Esophagus muscularis mucosa (tissue), 4 donors: ENCODE measurements at regions not wholly inside any gene's neighbourhood (a gene's known extent, or its start where the extent isn't known, plus 50 kb on each side); places are given as distances from the start of the nearest gene placed in this dataset.

ENCODE experiments used
- DNase-seq: peaks from one replicate; pipeline ENCODE4 v3.0.0-alpha.2; 2017; ENCODE audit errors: extremely low spot score
- H3K27ac ChIP-seq, 4 donors: fragments of 200-600 bp; sonication (generic); replicated peaks in 1 of 4; 1 replicate in 3 of 4; 2 replicates in 1 of 4; pipeline ENCODE4 v1.5.1; 2016 to 2019; ENCODE audit warnings: mild to moderate bottlenecking in 1 of 4
- H3K27me3 ChIP-seq, 4 donors: fragments of 200-600 bp; sonication (generic); one replicate each; pipeline versions ENCODE4 v1.5.1 to v1.6.0; 2016 to 2019
- H3K36me3 ChIP-seq, 4 donors: fragments of 200-600 bp; sonication (generic); one replicate each; pipeline ENCODE4 v1.5.1; 2016 to 2019
- H3K4me1 ChIP-seq, 4 donors: fragments of 200-600 bp; sonication (generic); one replicate each; pipeline ENCODE4 v1.5.1; 2016 to 2019
- H3K4me3 ChIP-seq, 4 donors: fragments of 200-600 bp; sonication (generic); 1 replicate in 2 of 4; 2 replicates in 2 of 4; pipeline ENCODE4 v1.5.1; 2016 to 2019; ENCODE audit warnings: mild to moderate bottlenecking in 4 of 4, moderate library complexity in 1 of 4
- H3K9me3 ChIP-seq, 4 donors: fragments of 200-600 bp; sonication (generic); 1 replicate in 3 of 4; 2 replicates in 1 of 4; pipeline ENCODE4 v1.5.1; 2016 to 2019
- CTCF ChIP-seq, 3 experiments: fragments of 200-600 bp in 2 of 3; fragments of 450-650 bp in 1 of 3; sonication (generic) in 2 of 3; IDR thresholded peaks; one replicate each; pipeline ENCODE4 v1.5.1; 2017 to 2019; ENCODE audit warnings: antibody characterized with exemption in 3 of 3, mild to moderate bottlenecking in 2 of 3, moderate library complexity in 1 of 3
- EP300 ChIP-seq: sonication (generic); formaldehyde crosslinking; IDR thresholded peaks from one replicate; pipeline ENCODE4 v1.6.1; 2017; ENCODE audit warnings: antibody characterized with exemption
- POLR2A ChIP-seq: fragments of 450-650 bp; IDR thresholded peaks from one replicate; pipeline ENCODE4 v1.6.1; 2017; ENCODE audit warnings: antibody characterized with exemption, moderate library complexity, mild to moderate bottlenecking, low read depth
- POLR2AphosphoS5 ChIP-seq, 2 donors: sonication (generic); formaldehyde crosslinking; IDR thresholded peaks; one replicate each; pipeline ENCODE4 v1.6.1; 2017; ENCODE audit warnings: antibody characterized with exemption in 2 of 2
- WGBS: methylation state at CpG from one replicate; pipeline ENCODE4 v1.1.5; 2018; 5-methylcytosine and 5-hydroxymethylcytosine counted together
- intact Hi-C: fragments of 100-400 bp; cut with DNase I; formaldehyde crosslinking; loops from one replicate; pipeline ENCODE4 v1.15.1; 2023

GRCh38 chr13:85654227-85654626 is 145.0 kb downstream of the SLITRK6 start:
- no peaks in the 10 kb centered on the region for H3K9me3 ChIP-seq
- DNase-seq = no peak
- TF ChIP-seq POLR2AphosphoS5 (IDR thresholded peaks at IDR 0.05) (no peak), EP300 (no peak), CTCF (IDR thresholded peaks at IDR 0.05) (no peak), POLR2A (no peak)
- H3K36me3 ChIP-seq = no peaks in the 10 kb centered on the region
- intact Hi-C loops = no loop called here
- 19% methylated on average over 2 of the region's 2 CpGs for WGBS
- H3K27ac ChIP-seq = no peak overlapping the region
- H3K4me3 ChIP-seq = no peak overlapping the region
- H3K27me3 ChIP-seq = no peaks in the 10 kb centered on the region
- H3K4me1 ChIP-seq = peaks cover 0 to 3% (median under 1%) of the 10 kb centered on the region in 4 donors

GRCh38 chr13:85653681-85654080 is 145.5 kb downstream of the SLITRK6 start:
- DNase-seq = no peak
- H3K27ac ChIP-seq = no peak overlapping the region
- no peaks in the 10 kb centered on the region for H3K27me3 ChIP-seq
- H3K9me3 ChIP-seq = no peaks in the 10 kb centered on the region
- H3K36me3 ChIP-seq = no peaks in the 10 kb centered on the region
- no peak for TF ChIP-seq CTCF (IDR thresholded peaks at IDR 0.05)
- no peak for TF ChIP-seq POLR2A
- no peak for TF ChIP-seq POLR2AphosphoS5 (IDR thresholded peaks at IDR 0.05)
- no peak for TF ChIP-seq EP300
- H3K4me1 ChIP-seq = no peaks in the 10 kb centered on the region
- WGBS = 93% methylated on average over 3 of the region's 3 CpGs
- no peak overlapping the region for H3K4me3 ChIP-seq
- intact Hi-C loops = no loop called here

- no peaks in the 10 kb centered on the region for H3K27me3 ChIP-seq
- no peak overlapping the region for H3K27ac ChIP-seq
- no peak for DNase-seq
- 90% methylated on average over 1 of the region's 1 CpG for WGBS
- H3K36me3 ChIP-seq = no peaks in the 10 kb centered on the region
- intact Hi-C loops = no loop called here
- no peak overlapping the region for H3K4me3 ChIP-seq
- no peaks in the 10 kb centered on the region for H3K4me1 ChIP-seq
- no peaks in the 10 kb centered on the region for H3K9me3 ChIP-seq
- TF ChIP-seq EP300 (no peak), CTCF (IDR thresholded peaks at IDR 0.05) (no peak), POLR2AphosphoS5 (IDR thresholded peaks at IDR 0.05) (no peak)
Observed at GRCh38 chr13:85652491-85652890, 146.7 kb downstream of the SLITRK6 start.

GRCh38 chr13:85651440-85651839 is 147.8 kb downstream of the SLITRK6 start:
- H3K4me3 ChIP-seq = no peak overlapping the region
- no peak overlapping the region for H3K27ac ChIP-seq
- H3K36me3 ChIP-seq = no peaks in the 10 kb centered on the region
- 93% methylated on average over 4 of the region's 4 CpGs for WGBS
- H3K9me3 ChIP-seq = no peaks in the 10 kb centered on the region
- intact Hi-C loops = no loop called here
- no peak for TF ChIP-seq POLR2AphosphoS5 (IDR thresholded peaks at IDR 0.05)
- no peaks in the 10 kb centered on the region for H3K4me1 ChIP-seq
- H3K27me3 ChIP-seq = no peaks in the 10 kb centered on the region
- DNase-seq = no peak

- 91% methylated on average over 2 of the region's 2 CpGs for WGBS
- H3K36me3 ChIP-seq = no peaks in the 10 kb centered on the region
- intact Hi-C loops = no loop called here
- no peaks in the 10 kb centered on the region for H3K4me1 ChIP-seq
- TF ChIP-seq EP300 (no peak), POLR2AphosphoS5 (IDR thresholded peaks at IDR 0.05) (no peak), CTCF (IDR thresholded peaks at IDR 0.05) (no peak), POLR2A (no peak)
- H3K4me3 ChIP-seq = no peak overlapping the region
- H3K27ac ChIP-seq = no peak overlapping the region
- no peaks in the 10 kb centered on the region for H3K27me3 ChIP-seq
- H3K9me3 ChIP-seq = no peaks in the 10 kb centered on the region
- no peak for DNase-seq
Observed at GRCh38 chr13:85650613-85651012, 148.6 kb downstream of the SLITRK6 start.
